Caco-2 (cell line): ENCODE measurements at regions not wholly inside any gene's neighbourhood (a gene's known extent, or its start where the extent isn't known, plus 50 kb on each side); places are given as distances from the start of the nearest gene placed in this dataset.
A peak's percentile ranks its signal among the peaks of the same experiment; 100 is the strongest.

Experiments used
- BruUV-seq: library from RNA; stranded (reverse); fragments of 400-500 nt; replicated peaks from 2 replicates; lab custom pipeline; 2021; lab: Mats Ljungman, UMichigan
- CTCF ChIA-PET: fragments of 300-600 bp; sonication (Branson Sonifier 250); formaldehyde crosslinking; loops from one replicate; lab custom pipeline; 2022; ENCODE audit warnings: antibody characterized with exemption; lab: Charles Lee
- POLR2A ChIA-PET: fragments of 300-600 bp; sonication (Branson Sonifier 250); formaldehyde crosslinking; loops from one replicate; lab custom pipeline; 2022; ENCODE audit warnings: antibody characterized with exemption; lab: Charles Lee
- DNase-seq, 2 experiments: peaks; one replicate each; pipeline versions ENCODE4 v3.0.0 to v3.0.0-alpha.2; 2020 to 2022
- H3K27me3 ChIP-seq: replicated peaks from 2 replicates; pipeline ENCODE4 v1.6.0; 2011; ENCODE audit warnings: low read length; ENCODE audit not compliant: control insufficient read depth, insufficient read depth
- H3K36me3 ChIP-seq: 2 replicates; pipeline ENCODE4 v1.5.1; 2011; ENCODE audit warnings: low read length; ENCODE audit not compliant: control insufficient read depth, insufficient read depth
- H3K4me1 ChIP-seq: fragments of 250-450 bp; sonication (Bioruptor Pico); 2 replicates; pipeline ENCODE4 v1.5.1; 2020; ENCODE audit warnings: mild to moderate bottlenecking
- H3K4me3 ChIP-seq: 2 replicates; pipeline ENCODE4 v1.5.1; 2011; ENCODE audit warnings: low read depth, mild to moderate bottlenecking, control low read depth, low read length
- H3K9me3 ChIP-seq: fragments of 250-450 bp; sonication (Bioruptor Pico); 2 replicates; pipeline ENCODE4 v1.5.1; 2020; ENCODE audit warnings: mild to moderate bottlenecking, moderate library complexity
- H3K27ac Mint-ChIP-seq: one replicate; pipeline ENCODE4 v1.8.0; 2022; ENCODE audit warnings: mixed read lengths; ENCODE audit not compliant: unreplicated experiment
- H3K27me3 Mint-ChIP-seq: one replicate; pipeline ENCODE4 v1.8.0; 2022; ENCODE audit warnings: mixed read lengths; ENCODE audit not compliant: insufficient read depth, unreplicated experiment
- H3K36me3 Mint-ChIP-seq: one replicate; pipeline ENCODE4 v1.8.0; 2022; ENCODE audit warnings: mild to moderate bottlenecking, mixed read lengths; ENCODE audit not compliant: insufficient read depth, unreplicated experiment
- H3K4me1 Mint-ChIP-seq: one replicate; pipeline ENCODE4 v1.8.0; 2022; ENCODE audit warnings: low read depth, mixed read lengths; ENCODE audit not compliant: unreplicated experiment
- H3K4me3 Mint-ChIP-seq: one replicate; pipeline ENCODE4 v1.8.0; 2022; ENCODE audit warnings: mild to moderate bottlenecking, moderate library complexity, mixed read lengths; ENCODE audit not compliant: unreplicated experiment
- H3K9me3 Mint-ChIP-seq: one replicate; pipeline ENCODE4 v1.8.0; 2022; ENCODE audit warnings: mixed read lengths; ENCODE audit not compliant: unreplicated experiment
- CTCF ChIP-seq, 2 experiments: fragments of 200-600 bp in 1 of 2; IDR thresholded peaks; 1 replicate in 1 of 2; 2 replicates in 1 of 2; pipeline versions ENCODE4 v1.5.1 to v1.8.0; 2011 to 2022; ENCODE audit warnings: antibody characterized with exemption in 1 of 2, control low read depth in 1 of 2, inconsistent platforms in 1 of 2, low read depth in 1 of 2, low read length in 1 of 2, mild to moderate bottlenecking in 1 of 2, moderate library complexity in 1 of 2; ENCODE audit not compliant: insufficient read depth in 1 of 2, severe bottlenecking in 1 of 2, unreplicated experiment in 1 of 2
- intact Hi-C: fragments of 100-400 bp; cut with micrococcal nuclease; formaldehyde crosslinking; loops from one replicate; pipeline ENCODE4 v1.10.0; 2022; ENCODE audit not compliant: unreplicated experiment

DNA sequence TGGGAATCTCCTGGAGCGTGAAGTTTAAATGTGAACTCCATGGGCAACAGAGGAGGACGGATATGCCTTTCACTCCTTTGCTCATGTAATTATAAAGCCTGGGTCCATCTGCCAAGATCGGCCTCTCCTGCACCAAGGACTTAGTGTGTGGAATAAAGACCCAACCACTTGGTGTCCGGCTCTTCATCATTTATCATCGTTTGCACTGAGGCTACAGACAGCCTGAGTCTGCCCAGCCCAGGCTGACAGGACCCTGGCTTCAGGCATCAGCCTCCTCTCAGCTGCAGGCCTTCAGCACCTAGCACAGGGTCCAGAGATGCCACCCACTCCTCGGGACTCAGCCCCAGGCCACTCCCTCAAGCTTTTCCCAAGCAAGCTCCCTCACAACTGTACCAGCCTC is 206.8 kb upstream of the IPO5 start:
- no peaks in the 10 kb centered on the region for H3K36me3 ChIP-seq
- Mint-ChIP-seq H3K36me3 (no peaks in the 10 kb centered on the region), H3K27me3 (no peaks in the 10 kb centered on the region), H3K9me3 (peaks cover 17% of the 10 kb centered on the region), H3K27ac (no peak overlapping the region), H3K4me3 (no peak overlapping the region), H3K4me1 (peaks cover 20% of the 10 kb centered on the region)
- H3K4me3 ChIP-seq = no peak overlapping the region
- peaks cover 11% of the 10 kb centered on the region for H3K4me1 ChIP-seq
- TF ChIP-seq CTCF (IDR thresholded peaks at IDR 0.05; ENCODE audit: insufficient read depth in 1 of 2, low read depth in 1 of 2, low read length in 1 of 2, severe bottlenecking in 1 of 2, unreplicated experiment in 1 of 2) = no peak
- intact Hi-C loops = no loop called here
- BruUV-seq = no TSS peak
- H3K27me3 ChIP-seq = no peaks in the 10 kb centered on the region
- H3K9me3 ChIP-seq = no peaks in the 10 kb centered on the region
- ChIA-PET POLR2A (no interaction called here), CTCF (no interaction called here)
- no peak for DNase-seq

DNA sequence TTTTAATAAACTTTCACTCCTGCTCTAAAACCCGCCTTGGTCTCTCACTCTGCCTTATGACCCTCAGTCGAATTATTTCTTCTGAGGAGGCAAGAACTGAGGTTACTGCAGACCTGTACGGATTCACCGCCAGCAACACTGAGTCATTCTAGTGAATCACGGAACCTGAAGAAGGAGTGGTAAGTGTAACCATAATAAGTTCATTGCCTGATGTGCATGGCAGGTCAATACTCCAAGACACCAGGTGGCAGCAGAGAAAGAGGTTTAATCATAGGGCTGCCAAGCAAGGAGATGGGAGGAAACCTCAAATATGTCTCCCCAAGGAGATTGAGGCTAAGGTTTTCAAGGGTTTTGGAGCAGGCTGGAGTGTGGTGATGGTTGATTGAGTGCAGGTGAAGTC is 204.3 kb upstream of the IPO5 start:
- Mint-ChIP-seq H3K36me3 (no peaks in the 10 kb centered on the region), H3K4me1 (peaks cover 7% of the 10 kb centered on the region), H3K4me3 (no peak overlapping the region), H3K9me3 (peaks cover 17% of the 10 kb centered on the region), H3K27me3 (peaks cover 8% of the 10 kb centered on the region), H3K27ac (no peak overlapping the region)
- CTCF ChIA-PET = no interaction called here
- Histone ChIP-seq H3K9me3 (no peaks in the 10 kb centered on the region), H3K36me3 (no peaks in the 10 kb centered on the region), H3K27me3 (no peaks in the 10 kb centered on the region; the same call in 1 of the 2 replicates), H3K4me1 (peaks cover 5% of the 10 kb centered on the region), H3K4me3 (no peak overlapping the region)
- no TSS peak for BruUV-seq
- intact Hi-C loops = loop anchor here (1.0 kb wide), 1 partner anchor 61 kb away; no protein-coding TSS in a partner anchor
- peak in 1 of 2 experiments; percentile 10 for TF ChIP-seq CTCF (IDR thresholded peaks at IDR 0.05; ENCODE audit: insufficient read depth in 1 of 2, low read depth in 1 of 2, low read length in 1 of 2, severe bottlenecking in 1 of 2, unreplicated experiment in 1 of 2)
- DNase-seq = peak in 1 of 2 experiments; percentile 17
- POLR2A ChIA-PET = no interaction called here

GRCh38 chr13:97751477-97751876 is 202.0 kb upstream of the IPO5 start:
- no peaks in the 10 kb centered on the region for H3K4me1 ChIP-seq
- H3K36me3 ChIP-seq = no peaks in the 10 kb centered on the region
- H3K27me3 Mint-ChIP-seq = peaks cover 11% of the 10 kb centered on the region
- H3K27me3 ChIP-seq = no peaks in the 10 kb centered on the region; the same call in 1 of the 2 replicates
- ChIA-PET POLR2A (no interaction called here), CTCF (no interaction called here)
- no peaks in the 10 kb centered on the region for H3K4me1 Mint-ChIP-seq
- H3K27ac Mint-ChIP-seq = no peak overlapping the region
- DNase-seq = no peak
- peaks cover 16% of the 10 kb centered on the region for H3K9me3 Mint-ChIP-seq
- H3K36me3 Mint-ChIP-seq = no peaks in the 10 kb centered on the region
- no peak overlapping the region for H3K4me3 ChIP-seq
- H3K9me3 ChIP-seq = no peaks in the 10 kb centered on the region
- intact Hi-C loops = no loop called here
- BruUV-seq = no TSS peak
- no peak overlapping the region for H3K4me3 Mint-ChIP-seq
- no peak for TF ChIP-seq CTCF (IDR thresholded peaks at IDR 0.05; ENCODE audit: insufficient read depth in 1 of 2, low read depth in 1 of 2, low read length in 1 of 2, severe bottlenecking in 1 of 2, unreplicated experiment in 1 of 2)
